RWPE2 (cell line): ENCODE measurements at regions not wholly inside any gene's neighbourhood (a gene's known extent, or its start where the extent isn't known, plus 50 kb on each side); places are given as distances from the start of the nearest gene placed in this dataset.

Experiments
- ATAC-seq: fragments of 200-7000 bp; cut with Tn5 transposase; 3 replicates; pipeline ENCODE4 v1.9.1; 2021; ENCODE audit warnings: low read depth
- DNase-seq: peaks from one replicate; pipeline ENCODE4 v3.0.0-alpha.2; 2020; ENCODE audit warnings: low spot score
- H3K27ac ChIP-seq: fragments of 450-650 bp; 2 replicates; pipeline ENCODE4 v1.5.1; 2017; ENCODE audit warnings: mild to moderate bottlenecking; ENCODE audit not compliant: poor library complexity, severe bottlenecking
- H3K27me3 ChIP-seq: fragments of 250-450 bp; sonication (Bioruptor Pico); 2 replicates; pipeline ENCODE4 v1.5.1; 2021; ENCODE audit warnings: mild to moderate bottlenecking, moderate library complexity; ENCODE audit not compliant: insufficient read depth, poor library complexity, severe bottlenecking
- H3K36me3 ChIP-seq: fragments of 250-450 bp; sonication (Bioruptor Pico); 2 replicates; pipeline ENCODE4 v1.5.1; 2020; ENCODE audit warnings: low read depth, mild to moderate bottlenecking, moderate library complexity
- H3K4me1 ChIP-seq: fragments of 250-450 bp; sonication (Bioruptor Pico); 2 replicates; pipeline ENCODE4 v1.5.1; 2021; ENCODE audit warnings: mild to moderate bottlenecking, moderate library complexity; ENCODE audit not compliant: insufficient read depth, poor library complexity, severe bottlenecking
- H3K4me3 ChIP-seq: fragments of 250-450 bp; sonication (Bioruptor Pico); 2 replicates; pipeline ENCODE4 v1.5.1; 2021; ENCODE audit warnings: mild to moderate bottlenecking, moderate library complexity; ENCODE audit not compliant: severe bottlenecking
- H3K9me3 ChIP-seq: fragments of 250-450 bp; sonication (Bioruptor Pico); 2 replicates; pipeline ENCODE4 v1.5.1; 2021; ENCODE audit warnings: mild to moderate bottlenecking, moderate library complexity; ENCODE audit not compliant: severe bottlenecking
- CTCF ChIP-seq: fragments of 450-650 bp; IDR thresholded peaks from one replicate; pipeline ENCODE4 v1.5.1; 2017; ENCODE audit warnings: mild to moderate bottlenecking, moderate library complexity; ENCODE audit not compliant: poor library complexity, severe bottlenecking

- H3K36me3 ChIP-seq, result no peaks in the 10 kb centered on the region
- DNase-seq (no peak), ATAC-seq (no peak)
- H3K4me3 ChIP-seq, result no peak overlapping the region
- no peaks in the 10 kb centered on the region for H3K27me3 ChIP-seq
- no peaks in the 10 kb centered on the region for H3K4me1 ChIP-seq
- no peak for TF ChIP-seq CTCF
- no peaks in the 10 kb centered on the region for H3K9me3 ChIP-seq
- no peak overlapping the region for H3K27ac ChIP-seq
These were observed 772.9 kb downstream of the MED13L start for GRCh38 chr12:115504306-115505290.

- Histone ChIP-seq H3K9me3 (no peaks in the 10 kb centered on the region), H3K27ac (no peak overlapping the region), H3K27me3 (no peaks in the 10 kb centered on the region), H3K4me3 (no peak overlapping the region), H3K36me3 (no peaks in the 10 kb centered on the region), H3K4me1 (no peaks in the 10 kb centered on the region)
- no peak for DNase-seq
- no peak for TF ChIP-seq CTCF
- no peak for ATAC-seq
These were observed 776.6 kb downstream of the MED13L start for GRCh38 chr12:115500872-115501271.

- Histone ChIP-seq H3K4me1 (no peaks in the 10 kb centered on the region), H3K9me3 (no peaks in the 10 kb centered on the region), H3K36me3 (no peaks in the 10 kb centered on the region), H3K27me3 (no peaks in the 10 kb centered on the region), H3K27ac (no peak overlapping the region), H3K4me3 (no peak overlapping the region)
- ATAC-seq (no peak), DNase-seq (no peak)
- no peak for TF ChIP-seq CTCF
These were observed 782.2 kb downstream of the MED13L start for GRCh38 chr12:115495300-115495699.

- TF ChIP-seq CTCF, result no peak
- no peaks in the 10 kb centered on the region for H3K27me3 ChIP-seq
- DNase-seq, result no peak
- H3K4me1 ChIP-seq, result no peaks in the 10 kb centered on the region
- H3K4me3 ChIP-seq, result no peak overlapping the region
- no peak for ATAC-seq
- no peaks in the 10 kb centered on the region for H3K36me3 ChIP-seq
- no peak overlapping the region for H3K27ac ChIP-seq
- no peaks in the 10 kb centered on the region for H3K9me3 ChIP-seq
These were observed 784.9 kb downstream of the MED13L start for GRCh38 chr12:115492553-115492952.
